ENCODE measurements at regions not wholly inside any gene's neighbourhood (a gene's known extent, or its start where the extent isn't known, plus 50 kb on each side); places are given as distances from the start of the nearest gene placed in this dataset.

- H3K4me1 ChIP-seq (ENCODE audit: control insufficient read depth in 5 of 5, insufficient read depth in 5 of 5, low read length in 5 of 5): peaks cover 0 to 14% (median 11%) of the 10 kb centered on the region in 5 donors
- no peaks in the 10 kb centered on the region for H3K27me3 ChIP-seq (ENCODE audit: control insufficient read depth in 3 of 3, insufficient read depth in 3 of 3, low read length in 2 of 3)
- ATAC-seq (ENCODE audit: insufficient read depth, low FRiP score) (no peak), DNase-seq (no peak)
- H3K27ac ChIP-seq (ENCODE audit: low read depth in 1 of 2, low read length in 1 of 2): no peak overlapping the region
- H3K4me3 ChIP-seq: no peak overlapping the region
- H3K9me3 ChIP-seq (ENCODE audit: control insufficient read depth in 4 of 4, insufficient read depth in 3 of 4, low read length in 3 of 4): no peaks in the 10 kb centered on the region
- TF ChIP-seq CTCF (IDR thresholded peaks at IDR 0.05; ENCODE audit: control extremely low read depth, extremely low read depth): no peak
- 88 to 91% methylated on average over 12 of the region's 12 CpGs for WGBS, 2 donors
- no peak overlapping the region for H3K9ac ChIP-seq (ENCODE audit: insufficient read depth in 1 of 2, low read length in 2 of 2)
- no peaks in the 10 kb centered on the region for H3K36me3 ChIP-seq (ENCODE audit: control insufficient read depth in 4 of 4, insufficient read depth in 4 of 4, low read length in 4 of 4)
These were observed 309.9 kb downstream of the BCL11B start for GRCh38 chr14:98962118-98962517.

- Histone ChIP-seq H3K27me3 (ENCODE audit: control insufficient read depth in 3 of 3, insufficient read depth in 3 of 3, low read length in 2 of 3) (no peaks in the 10 kb centered on the region), H3K9me3 (ENCODE audit: control insufficient read depth in 4 of 4, insufficient read depth in 3 of 4, low read length in 3 of 4) (no peaks in the 10 kb centered on the region), H3K27ac (ENCODE audit: low read depth in 1 of 2, low read length in 1 of 2) (no peak overlapping the region), H3K4me3 (no peak overlapping the region), H3K4me1 (ENCODE audit: control insufficient read depth in 5 of 5, insufficient read depth in 5 of 5, low read length in 5 of 5) (peaks cover 0 to 2% (median 0%) of the 10 kb centered on the region in 5 donors), H3K36me3 (ENCODE audit: control insufficient read depth in 4 of 4, insufficient read depth in 4 of 4, low read length in 4 of 4) (no peaks in the 10 kb centered on the region), H3K9ac (ENCODE audit: insufficient read depth in 1 of 2, low read length in 2 of 2) (no peak overlapping the region)
- 62 to 72% methylated on average over 2 of the region's 2 CpGs for WGBS, 2 donors
- no peak for ATAC-seq (ENCODE audit: insufficient read depth, low FRiP score)
- no peak for DNase-seq
- no peak for TF ChIP-seq CTCF (IDR thresholded peaks at IDR 0.05; ENCODE audit: control extremely low read depth, extremely low read depth)
These were observed 308.4 kb downstream of the BCL11B start for GRCh38 chr14:98963610-98964009.

GRCh38 chr14:98964171-98964570, 307.8 kb downstream of the BCL11B start:
- Histone ChIP-seq H3K36me3 (ENCODE audit: control insufficient read depth in 4 of 4, insufficient read depth in 4 of 4, low read length in 4 of 4) (no peaks in the 10 kb centered on the region), H3K4me1 (ENCODE audit: control insufficient read depth in 5 of 5, insufficient read depth in 5 of 5, low read length in 5 of 5) (peaks cover 0 to 2% (median 0%) of the 10 kb centered on the region in 5 donors), H3K27ac (ENCODE audit: low read depth in 1 of 2, low read length in 1 of 2) (no peak overlapping the region), H3K4me3 (no peak overlapping the region), H3K27me3 (ENCODE audit: control insufficient read depth in 3 of 3, insufficient read depth in 3 of 3, low read length in 2 of 3) (no peaks in the 10 kb centered on the region), H3K9me3 (ENCODE audit: control insufficient read depth in 4 of 4, insufficient read depth in 3 of 4, low read length in 3 of 4) (no peaks in the 10 kb centered on the region), H3K9ac (ENCODE audit: insufficient read depth in 1 of 2, low read length in 2 of 2) (no peak overlapping the region)
- ATAC-seq (ENCODE audit: insufficient read depth, low FRiP score) (no peak), DNase-seq (no peak)
- 52 to 53% methylated on average over 7 of the region's 7 CpGs for WGBS, 2 donors
- TF ChIP-seq CTCF (IDR thresholded peaks at IDR 0.05; ENCODE audit: control extremely low read depth, extremely low read depth): no peak

- DNase-seq (no peak), ATAC-seq (ENCODE audit: insufficient read depth, low FRiP score) (no peak)
- Histone ChIP-seq H3K4me3 (no peak overlapping the region), H3K4me1 (ENCODE audit: control insufficient read depth in 5 of 5, insufficient read depth in 5 of 5, low read length in 5 of 5) (peaks cover 0 to 2% (median 0%) of the 10 kb centered on the region in 5 donors), H3K9ac (ENCODE audit: insufficient read depth in 1 of 2, low read length in 2 of 2) (no peak overlapping the region), H3K9me3 (ENCODE audit: control insufficient read depth in 4 of 4, insufficient read depth in 3 of 4, low read length in 3 of 4) (no peaks in the 10 kb centered on the region), H3K27ac (ENCODE audit: low read depth in 1 of 2, low read length in 1 of 2) (no peak overlapping the region), H3K36me3 (ENCODE audit: control insufficient read depth in 4 of 4, insufficient read depth in 4 of 4, low read length in 4 of 4) (no peaks in the 10 kb centered on the region), H3K27me3 (ENCODE audit: control insufficient read depth in 3 of 3, insufficient read depth in 3 of 3, low read length in 2 of 3) (no peaks in the 10 kb centered on the region)
- WGBS, 2 donors: 72 to 85% methylated on average over 5 of the region's 5 CpGs
- no peak for TF ChIP-seq CTCF (IDR thresholded peaks at IDR 0.05; ENCODE audit: control extremely low read depth, extremely low read depth)
These were observed 306.9 kb downstream of the BCL11B start for GRCh38 chr14:98965076-98965475.

Measured in lung (tissue), 11 donors.